WERI-Rb-1 (cell line): ENCODE measurements at regions not wholly inside any gene's neighbourhood (a gene's known extent, or its start where the extent isn't known, plus 50 kb on each side); places are given as distances from the start of the nearest gene placed in this dataset.
"Not testable (repeated sequence)": the region's sequence is repeated elsewhere in the genome, so short reads cannot be mapped to it uniquely, and the experiment has no call there.

Experiments used
- DNase-seq: peaks from one replicate; pipeline ENCODE4 v3.0.0-alpha.2; 2020
- H3K27ac ChIP-seq: fragments of 250-450 bp; sonication (Bioruptor Pico); 2 replicates; pipeline ENCODE4 v1.5.1; 2020; ENCODE audit warnings: mild to moderate bottlenecking, moderate library complexity
- H3K27me3 ChIP-seq: fragments of 250-450 bp; sonication (Bioruptor Pico); 2 replicates; pipeline ENCODE4 v1.5.1; 2021; ENCODE audit warnings: mild to moderate bottlenecking, low read depth, moderate library complexity; ENCODE audit not compliant: insufficient read depth, severe bottlenecking
- H3K36me3 ChIP-seq: fragments of 250-450 bp; sonication (Bioruptor Pico); 2 replicates; pipeline ENCODE4 v1.5.1; 2020; ENCODE audit warnings: mild to moderate bottlenecking, moderate library complexity
- H3K4me3 ChIP-seq: 2 replicates; pipeline ENCODE4 v1.5.1; 2011; ENCODE audit warnings: low read depth, mild to moderate bottlenecking, control low read depth, low read length
- H3K9me3 ChIP-seq: fragments of 250-450 bp; sonication (Bioruptor Pico); 2 replicates; pipeline ENCODE4 v1.5.1; 2021; ENCODE audit warnings: mild to moderate bottlenecking, moderate library complexity; ENCODE audit not compliant: severe bottlenecking

DNA sequence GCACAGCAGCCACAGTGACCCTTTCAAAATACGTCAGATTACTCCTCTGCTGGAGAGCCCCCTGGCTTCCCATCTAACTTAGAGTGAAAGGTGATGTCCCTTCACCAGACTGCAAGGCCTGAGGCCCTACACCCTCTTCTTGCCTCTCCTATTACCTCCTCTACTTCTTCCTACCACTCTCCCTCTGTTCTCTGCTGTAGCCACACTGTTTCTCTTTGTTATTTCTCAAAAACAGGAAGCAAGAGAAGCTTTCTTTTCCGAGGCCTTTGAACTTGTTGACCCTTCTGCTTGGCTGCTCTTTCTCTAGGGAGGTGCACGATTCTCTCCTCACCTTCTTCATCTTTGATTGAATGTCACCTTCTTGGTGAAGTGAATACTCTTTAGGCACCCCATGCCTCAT lies 141.3 kb upstream of the NBPF9 start:
- not testable (repeated sequence) for H3K36me3 ChIP-seq, H3K9me3 ChIP-seq, H3K27me3 ChIP-seq, H3K27ac ChIP-seq, H3K4me3 ChIP-seq, DNase-seq

- H3K27me3 ChIP-seq, DNase-seq, H3K27ac ChIP-seq, H3K9me3 ChIP-seq, H3K4me3 ChIP-seq, H3K36me3 ChIP-seq: not testable (repeated sequence)
Observed at GRCh38 chr1:149246212-149246611, 142.9 kb upstream of the NBPF9 start.

GRCh38 chr1:149248610-149249009 lies 145.3 kb upstream of the NBPF9 start:
- not testable (repeated sequence) for H3K36me3 ChIP-seq, DNase-seq, H3K9me3 ChIP-seq, H3K27ac ChIP-seq, H3K4me3 ChIP-seq, H3K27me3 ChIP-seq

DNA sequence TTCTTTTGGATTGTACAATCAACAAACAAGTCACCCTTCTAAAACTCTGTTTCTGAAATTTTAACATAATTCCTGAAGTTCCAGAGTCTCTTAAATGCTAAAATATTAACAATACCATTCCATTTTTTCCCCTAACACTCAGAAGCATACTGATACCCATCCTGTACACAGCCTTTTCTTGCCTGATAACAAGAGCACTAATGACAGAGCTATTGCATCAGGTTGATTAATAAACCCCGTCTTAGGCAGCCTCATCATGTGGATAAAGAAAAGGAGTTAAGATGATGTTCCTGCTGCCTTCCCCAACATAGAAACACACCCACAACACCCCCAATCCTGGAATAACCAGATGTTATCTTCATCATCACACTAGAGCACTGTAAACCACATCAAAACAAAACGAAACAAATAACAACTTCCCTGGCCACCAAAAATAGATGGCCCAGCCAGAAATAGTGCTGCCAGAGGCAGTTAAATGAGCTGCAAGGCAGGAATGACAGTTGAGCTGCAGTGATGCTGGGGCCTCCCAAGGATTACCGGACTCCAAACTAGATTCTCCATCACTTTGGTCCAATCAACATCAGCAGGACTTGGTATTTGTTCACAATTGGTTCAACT lies 146.6 kb upstream of the NBPF9 start:
- H3K36me3 ChIP-seq, H3K9me3 ChIP-seq, H3K27ac ChIP-seq, H3K27me3 ChIP-seq, H3K4me3 ChIP-seq, DNase-seq: not testable (repeated sequence)

GRCh38 chr1:149254894-149255847 lies 151.8 kb upstream of the NBPF9 start:
- H3K27me3 ChIP-seq, DNase-seq, H3K4me3 ChIP-seq, H3K27ac ChIP-seq, H3K36me3 ChIP-seq, H3K9me3 ChIP-seq: not testable (repeated sequence)

- not testable (repeated sequence) for DNase-seq, H3K4me3 ChIP-seq, H3K27ac ChIP-seq, H3K27me3 ChIP-seq, H3K9me3 ChIP-seq, H3K36me3 ChIP-seq
Observed at GRCh38 chr1:149260284-149260683, 156.9 kb upstream of the NBPF9 start.

- H3K27me3 ChIP-seq, H3K36me3 ChIP-seq, H3K4me3 ChIP-seq, H3K27ac ChIP-seq, DNase-seq, H3K9me3 ChIP-seq: not testable (repeated sequence)
Observed at GRCh38 chr1:149260736-149261340, 157.5 kb upstream of the NBPF9 start.

GRCh38 chr1:149267287-149267686 lies 163.9 kb upstream of the NBPF9 start:
- H3K36me3 ChIP-seq, H3K27me3 ChIP-seq, DNase-seq, H3K4me3 ChIP-seq, H3K27ac ChIP-seq, H3K9me3 ChIP-seq: not testable (repeated sequence)

GRCh38 chr1:149269001-149269702 lies 165.8 kb upstream of the NBPF9 start:
- H3K27ac ChIP-seq, DNase-seq, H3K9me3 ChIP-seq, H3K36me3 ChIP-seq, H3K4me3 ChIP-seq, H3K27me3 ChIP-seq: not testable (repeated sequence)

- DNase-seq, H3K27ac ChIP-seq, H3K4me3 ChIP-seq, H3K27me3 ChIP-seq, H3K36me3 ChIP-seq, H3K9me3 ChIP-seq: not testable (repeated sequence)
Observed at GRCh38 chr1:149269833-149270232, 166.5 kb upstream of the NBPF9 start.

- not testable (repeated sequence) for DNase-seq, H3K36me3 ChIP-seq, H3K9me3 ChIP-seq, H3K27me3 ChIP-seq, H3K27ac ChIP-seq, H3K4me3 ChIP-seq
Observed at GRCh38 chr1:149274493-149274892, 171.1 kb upstream of the NBPF9 start.

- H3K36me3 ChIP-seq, DNase-seq, H3K9me3 ChIP-seq, H3K4me3 ChIP-seq, H3K27ac ChIP-seq, H3K27me3 ChIP-seq: not testable (repeated sequence)
Observed at GRCh38 chr1:149275802-149276201, 172.5 kb upstream of the NBPF9 start.

GRCh38 chr1:149276496-149276895 lies 173.1 kb upstream of the NBPF9 start:
- not testable (repeated sequence) for DNase-seq, H3K27me3 ChIP-seq, H3K9me3 ChIP-seq, H3K4me3 ChIP-seq, H3K36me3 ChIP-seq, H3K27ac ChIP-seq

DNA sequence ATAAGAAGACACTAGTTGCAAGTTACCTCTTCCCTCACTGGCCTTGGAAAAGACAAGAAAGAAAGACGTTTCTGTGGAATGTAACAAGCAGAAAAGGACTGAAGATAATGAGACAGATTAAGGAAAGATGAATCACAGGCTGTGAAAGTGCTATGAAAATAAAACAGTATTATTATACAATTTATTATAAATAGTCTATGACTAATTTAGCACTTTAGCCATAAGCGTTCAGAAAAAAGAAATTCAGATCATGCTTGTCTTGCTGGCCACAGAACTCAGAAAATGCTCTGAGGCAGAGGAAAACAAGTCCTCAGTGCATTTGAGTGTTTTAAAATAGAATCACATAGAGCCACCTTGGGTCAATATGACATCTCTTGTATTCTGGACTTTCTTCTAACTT lies 174.8 kb upstream of the NBPF9 start:
- not testable (repeated sequence) for H3K36me3 ChIP-seq, H3K9me3 ChIP-seq, H3K27me3 ChIP-seq, DNase-seq, H3K4me3 ChIP-seq, H3K27ac ChIP-seq
